HG03432 (cell line): ENCODE measurements at regions not wholly inside any gene's neighbourhood (a gene's known extent, or its start where the extent isn't known, plus 50 kb on each side); places are given as distances from the start of the nearest gene placed in this dataset.

ENCODE experiments used
- ATAC-seq: cut with Tn5 transposase; IDR thresholded peaks from one replicate; pipeline ENCODE4 v1.9.1; 2021; ENCODE audit warnings: mild to moderate bottlenecking, moderate library complexity; ENCODE audit not compliant: unreplicated experiment

- ATAC-seq = no peak
These were observed 708.8 kb downstream of the HDGFL1 start for GRCh38 chr6:23278180-23278532.

GRCh38 chr6:23280437-23280836 is 711.1 kb downstream of the HDGFL1 start:
- ATAC-seq = no peak

GRCh38 chr6:23282252-23283021 is 713.1 kb downstream of the HDGFL1 start:
- ATAC-seq = no peak

GRCh38 chr6:23293653-23294052 is 724.3 kb downstream of the HDGFL1 start:
- ATAC-seq = no peak

- ATAC-seq = no peak
These were observed 732.2 kb downstream of the HDGFL1 start for GRCh38 chr6:23301556-23301955.

- no peak for ATAC-seq
These were observed 733.1 kb downstream of the HDGFL1 start for GRCh38 chr6:23302514-23302913.

- no peak for ATAC-seq
These were observed 736.1 kb downstream of the HDGFL1 start for GRCh38 chr6:23305325-23305943.

GRCh38 chr6:23306251-23306950 is 737.0 kb downstream of the HDGFL1 start:
- ATAC-seq = no peak

- no peak for ATAC-seq
These were observed 738.1 kb downstream of the HDGFL1 start for GRCh38 chr6:23307516-23307915.

- ATAC-seq = no peak
These were observed 738.8 kb downstream of the HDGFL1 start for GRCh38 chr6:23308166-23308565.

- no peak for ATAC-seq
These were observed 741.8 kb downstream of the HDGFL1 start for GRCh38 chr6:23311211-23311610.

GRCh38 chr6:23316131-23316530 is 746.8 kb downstream of the HDGFL1 start:
- ATAC-seq = no peak

GRCh38 chr6:23316931-23317330 is 747.6 kb downstream of the HDGFL1 start:
- ATAC-seq = no peak

GRCh38 chr6:23319582-23319981 is 750.2 kb downstream of the HDGFL1 start:
- no peak for ATAC-seq

GRCh38 chr6:23320471-23321015 is 751.2 kb downstream of the HDGFL1 start:
- no peak for ATAC-seq

GRCh38 chr6:23323897-23324296 is 754.5 kb downstream of the HDGFL1 start:
- no peak for ATAC-seq

GRCh38 chr6:23325065-23325464 is 755.7 kb downstream of the HDGFL1 start:
- no peak for ATAC-seq

- no peak for ATAC-seq
These were observed 758.3 kb downstream of the HDGFL1 start for GRCh38 chr6:23327621-23328020.

GRCh38 chr6:23329086-23329485 is 759.7 kb downstream of the HDGFL1 start:
- no peak for ATAC-seq

- no peak for ATAC-seq
These were observed 761.3 kb downstream of the HDGFL1 start for GRCh38 chr6:23330632-23331031.

GRCh38 chr6:23334360-23334759 is 765.0 kb downstream of the HDGFL1 start:
- ATAC-seq = no peak

- ATAC-seq = no peak
These were observed 766.5 kb downstream of the HDGFL1 start for GRCh38 chr6:23335894-23336293.
